ENCODE measurements at regions not wholly inside any gene's neighbourhood (a gene's known extent, or its start where the extent isn't known, plus 50 kb on each side); places are given as distances from the start of the nearest gene placed in this dataset.

DNA sequence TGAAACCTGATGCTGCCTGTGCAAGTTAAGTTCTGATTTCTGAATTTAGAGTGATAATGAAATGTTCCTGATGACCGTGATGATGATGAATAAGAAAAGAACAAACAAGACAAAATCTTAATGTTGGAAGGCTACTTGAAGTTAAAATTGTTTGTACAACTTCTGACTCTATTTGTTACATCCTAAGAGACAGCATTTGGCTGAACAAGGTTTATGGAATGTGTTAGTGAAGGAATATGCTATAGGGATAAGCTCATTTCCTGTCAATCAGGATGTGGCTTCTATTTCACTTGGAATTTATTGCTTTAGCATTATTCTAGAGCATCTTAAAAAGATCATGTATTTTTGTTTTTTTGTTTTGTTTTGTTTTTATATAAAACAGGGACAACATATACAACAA, 267.5 kb downstream of the FAT4 start:
- TF ChIP-seq, protein P1, sequence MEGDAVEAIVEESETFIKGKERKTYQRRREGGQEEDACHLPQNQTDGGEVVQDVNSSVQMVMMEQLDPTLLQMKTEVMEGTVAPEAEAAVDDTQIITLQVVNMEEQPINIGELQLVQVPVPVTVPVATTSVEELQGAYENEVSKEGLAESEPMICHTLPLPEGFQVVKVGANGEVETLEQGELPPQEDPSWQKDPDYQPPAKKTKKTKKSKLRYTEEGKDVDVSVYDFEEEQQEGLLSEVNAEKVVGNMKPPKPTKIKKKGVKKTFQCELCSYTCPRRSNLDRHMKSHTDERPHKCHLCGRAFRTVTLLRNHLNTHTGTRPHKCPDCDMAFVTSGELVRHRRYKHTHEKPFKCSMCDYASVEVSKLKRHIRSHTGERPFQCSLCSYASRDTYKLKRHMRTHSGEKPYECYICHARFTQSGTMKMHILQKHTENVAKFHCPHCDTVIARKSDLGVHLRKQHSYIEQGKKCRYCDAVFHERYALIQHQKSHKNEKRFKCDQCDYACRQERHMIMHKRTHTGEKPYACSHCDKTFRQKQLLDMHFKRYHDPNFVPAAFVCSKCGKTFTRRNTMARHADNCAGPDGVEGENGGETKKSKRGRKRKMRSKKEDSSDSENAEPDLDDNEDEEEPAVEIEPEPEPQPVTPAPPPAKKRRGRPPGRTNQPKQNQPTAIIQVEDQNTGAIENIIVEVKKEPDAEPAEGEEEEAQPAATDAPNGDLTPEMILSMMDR (IDR thresholded peaks at IDR 0.05) = no peak
- no peak for TF ChIP-seq POLR2A (IDR thresholded peaks at IDR 0.05)

Measured in lower leg skin (tissue), 3 donors.